ENCODE measurements at regions not wholly inside any gene's neighbourhood (a gene's known extent, or its start where the extent isn't known, plus 50 kb on each side); places are given as distances from the start of the nearest gene placed in this dataset.

DNA sequence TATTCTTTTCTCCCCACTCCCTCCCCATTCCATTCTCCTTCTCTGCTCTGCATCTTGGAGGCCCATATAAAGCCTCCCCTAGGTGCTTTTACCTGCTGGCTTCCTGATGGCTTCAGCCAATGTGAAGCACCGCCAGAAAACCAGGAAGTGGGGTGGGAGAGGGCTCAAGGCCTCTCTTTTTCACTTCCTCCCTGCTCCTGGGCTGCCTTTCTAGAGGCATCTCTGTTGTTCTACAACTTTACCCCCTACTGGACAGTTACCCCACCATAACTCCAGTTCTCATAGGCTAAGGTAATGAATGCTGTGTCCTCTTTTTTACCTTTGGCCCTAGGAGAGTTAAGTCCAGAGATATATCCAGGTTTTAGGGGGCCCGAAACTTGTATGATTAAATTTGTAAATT is 62.4 kb upstream of the PPARGC1A start:
- TF ChIP-seq, protein P1, sequence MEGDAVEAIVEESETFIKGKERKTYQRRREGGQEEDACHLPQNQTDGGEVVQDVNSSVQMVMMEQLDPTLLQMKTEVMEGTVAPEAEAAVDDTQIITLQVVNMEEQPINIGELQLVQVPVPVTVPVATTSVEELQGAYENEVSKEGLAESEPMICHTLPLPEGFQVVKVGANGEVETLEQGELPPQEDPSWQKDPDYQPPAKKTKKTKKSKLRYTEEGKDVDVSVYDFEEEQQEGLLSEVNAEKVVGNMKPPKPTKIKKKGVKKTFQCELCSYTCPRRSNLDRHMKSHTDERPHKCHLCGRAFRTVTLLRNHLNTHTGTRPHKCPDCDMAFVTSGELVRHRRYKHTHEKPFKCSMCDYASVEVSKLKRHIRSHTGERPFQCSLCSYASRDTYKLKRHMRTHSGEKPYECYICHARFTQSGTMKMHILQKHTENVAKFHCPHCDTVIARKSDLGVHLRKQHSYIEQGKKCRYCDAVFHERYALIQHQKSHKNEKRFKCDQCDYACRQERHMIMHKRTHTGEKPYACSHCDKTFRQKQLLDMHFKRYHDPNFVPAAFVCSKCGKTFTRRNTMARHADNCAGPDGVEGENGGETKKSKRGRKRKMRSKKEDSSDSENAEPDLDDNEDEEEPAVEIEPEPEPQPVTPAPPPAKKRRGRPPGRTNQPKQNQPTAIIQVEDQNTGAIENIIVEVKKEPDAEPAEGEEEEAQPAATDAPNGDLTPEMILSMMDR (IDR thresholded peaks at IDR 0.05), result no peak
- TF ChIP-seq, protein P2, sequence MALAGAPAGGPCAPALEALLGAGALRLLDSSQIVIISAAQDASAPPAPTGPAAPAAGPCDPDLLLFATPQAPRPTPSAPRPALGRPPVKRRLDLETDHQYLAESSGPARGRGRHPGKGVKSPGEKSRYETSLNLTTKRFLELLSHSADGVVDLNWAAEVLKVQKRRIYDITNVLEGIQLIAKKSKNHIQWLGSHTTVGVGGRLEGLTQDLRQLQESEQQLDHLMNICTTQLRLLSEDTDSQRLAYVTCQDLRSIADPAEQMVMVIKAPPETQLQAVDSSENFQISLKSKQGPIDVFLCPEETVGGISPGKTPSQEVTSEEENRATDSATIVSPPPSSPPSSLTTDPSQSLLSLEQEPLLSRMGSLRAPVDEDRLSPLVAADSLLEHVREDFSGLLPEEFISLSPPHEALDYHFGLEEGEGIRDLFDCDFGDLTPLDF (CRISPR knock-in tag; IDR thresholded peaks at IDR 0.05), result no peak
- TF ChIP-seq FOXP1 (CRISPR knock-in tag; IDR thresholded peaks at IDR 0.05; ENCODE audit: borderline replicate concordance) (no peak), FOXP4 (CRISPR knock-in tag; IDR thresholded peaks at IDR 0.05) (no peak), E2F5 (CRISPR knock-in tag; IDR thresholded peaks at IDR 0.05) (no peak)
